ENCODE measurements at regions not wholly inside any gene's neighbourhood (a gene's known extent, or its start where the extent isn't known, plus 50 kb on each side); places are given as distances from the start of the nearest gene placed in this dataset.

- TF ChIP-seq ZNF8 (CRISPR knock-in tag; IDR thresholded peaks at IDR 0.05) (no peak), ZNF70 (CRISPR knock-in tag; IDR thresholded peaks at IDR 0.05) (no peak), ZNF565 (CRISPR knock-in tag; conservative IDR thresholded peaks at IDR 0.05; ENCODE audit: low read depth) (no peak), RARB (CRISPR knock-in tag; IDR thresholded peaks at IDR 0.05) (no peak), ZC3H10 (CRISPR knock-in tag; IDR thresholded peaks at IDR 0.05) (no peak), ZFP30 (CRISPR knock-in tag; IDR thresholded peaks at IDR 0.05) (no peak), ESRRG (CRISPR knock-in tag; IDR thresholded peaks at IDR 0.05) (no peak), CSRNP3 (CRISPR knock-in tag; IDR thresholded peaks at IDR 0.05) (no peak), ARNTL (CRISPR knock-in tag; IDR thresholded peaks at IDR 0.05; ENCODE audit: borderline replicate concordance, low read depth) (no peak), ISL1 (CRISPR knock-in tag; IDR thresholded peaks at IDR 0.05) (no peak), CSDC2 (CRISPR knock-in tag; IDR thresholded peaks at IDR 0.05) (no peak), SNAI2 (CRISPR knock-in tag; IDR thresholded peaks at IDR 0.05) (no peak), OSR1 (CRISPR knock-in tag; IDR thresholded peaks at IDR 0.05) (no peak)
These were observed 286.5 kb downstream of the ZNF608 start for GRCh38 chr5:124459984-124460383.
